SK-N-SH treated with all-trans-retinoic acid at 6 μM for 48 hours (cell line): ENCODE measurements at regions not wholly inside any gene's neighbourhood (a gene's known extent, or its start where the extent isn't known, plus 50 kb on each side); places are given as distances from the start of the nearest gene placed in this dataset.

ENCODE experiments used
- ATAC-seq: fragments of 200-7000 bp; cut with Tn5 transposase; 3 replicates; pipeline ENCODE4 v1.9.1; 2020; ENCODE audit warnings: mild to moderate bottlenecking, moderate library complexity
- ARNTL ChIP-seq: fragments of 450-650 bp; formaldehyde crosslinking; IDR thresholded peaks from 2 replicates; pipeline ENCODE4 v1.5.0; 2020; ENCODE audit warnings: low read depth, mild to moderate bottlenecking, moderate library complexity, borderline replicate concordance
- BACH2 ChIP-seq: fragments of 250-450 bp; sonication (Bioruptor Pico); IDR thresholded peaks from 2 replicates; pipeline ENCODE4 v1.9.0; 2021; ENCODE audit warnings: mild to moderate bottlenecking, borderline replicate concordance
- CREB5 ChIP-seq: fragments of 250-450 bp; sonication (Bioruptor Pico); IDR thresholded peaks from 2 replicates; pipeline ENCODE4 v1.5.1; 2020; ENCODE audit warnings: low read depth, mild to moderate bottlenecking, moderate library complexity
- CSDC2 ChIP-seq: fragments of 250-450 bp; sonication (Bioruptor Pico); IDR thresholded peaks from 2 replicates; pipeline ENCODE4 v1.5.0; 2020; ENCODE audit warnings: mild to moderate bottlenecking, moderate library complexity
- CSRNP3 ChIP-seq: fragments of 250-450 bp; sonication (Bioruptor Pico); IDR thresholded peaks from 2 replicates; pipeline ENCODE4 v1.5.1; 2021; ENCODE audit warnings: mild to moderate bottlenecking, moderate library complexity
- GLIS3 ChIP-seq: fragments of 250-450 bp; sonication (Bioruptor Pico); IDR thresholded peaks from 2 replicates; pipeline ENCODE4 v1.5.0; 2020; ENCODE audit warnings: mild to moderate bottlenecking, moderate library complexity
- ISL1 ChIP-seq: fragments of 250-450 bp; sonication (Bioruptor Pico); IDR thresholded peaks from 2 replicates; pipeline ENCODE4 v2.1.2; 2022; ENCODE audit warnings: mild to moderate bottlenecking, moderate library complexity
- OSR1 ChIP-seq: fragments of 250-450 bp; sonication (Bioruptor Pico); IDR thresholded peaks from 2 replicates; pipeline ENCODE4 v1.8.0; 2022; ENCODE audit warnings: moderate library complexity, mild to moderate bottlenecking, inconsistent platforms
- POU6F1 ChIP-seq: fragments of 250-450 bp; sonication (Bioruptor Pico); IDR thresholded peaks from 2 replicates; pipeline ENCODE4 v1.8.0; 2021; ENCODE audit warnings: low read depth, mild to moderate bottlenecking, moderate library complexity, borderline replicate concordance
- PPARA ChIP-seq: fragments of 250-450 bp; sonication (Bioruptor Pico); IDR thresholded peaks from 2 replicates; pipeline ENCODE4 v1.5.0; 2020; ENCODE audit warnings: mild to moderate bottlenecking, borderline replicate concordance
- RARB ChIP-seq: fragments of 250-450 bp; sonication (Bioruptor Pico); IDR thresholded peaks from 2 replicates; pipeline ENCODE4 v1.8.0; 2021; ENCODE audit warnings: mild to moderate bottlenecking, moderate library complexity
- SNAI2 ChIP-seq: fragments of 250-450 bp; sonication (Bioruptor Pico); IDR thresholded peaks from 2 replicates; pipeline ENCODE4 v1.5.0; 2020; ENCODE audit warnings: mild to moderate bottlenecking, moderate library complexity
- TCF4 ChIP-seq: fragments of 250-450 bp; sonication (Bioruptor Pico); IDR thresholded peaks from 2 replicates; pipeline ENCODE4 v1.8.0; 2021; ENCODE audit warnings: mild to moderate bottlenecking, moderate library complexity, borderline replicate concordance
- TOX ChIP-seq: fragments of 250-450 bp; sonication (Bioruptor Pico); IDR thresholded peaks from 2 replicates; pipeline ENCODE4 v1.8.0; 2021; ENCODE audit warnings: mild to moderate bottlenecking, moderate library complexity, borderline replicate concordance
- ZC3H10 ChIP-seq: fragments of 250-450 bp; sonication (Bioruptor Pico); IDR thresholded peaks from 2 replicates; pipeline ENCODE4 v1.5.1; 2021; ENCODE audit warnings: mild to moderate bottlenecking, moderate library complexity
- ZFP3 ChIP-seq: fragments of 250-450 bp; sonication (Bioruptor Pico); IDR thresholded peaks from 2 replicates; pipeline ENCODE4 v1.5.0; 2020; ENCODE audit warnings: mild to moderate bottlenecking, moderate library complexity
- ZFP30 ChIP-seq: fragments of 450-650 bp; formaldehyde crosslinking; IDR thresholded peaks from 2 replicates; pipeline ENCODE4 v1.5.0; 2022; ENCODE audit warnings: mild to moderate bottlenecking, moderate library complexity
- ZNF565 ChIP-seq: fragments of 450-650 bp; formaldehyde crosslinking; conservative IDR thresholded peaks from 2 replicates; pipeline ENCODE4 v1.5.0; 2020; ENCODE audit warnings: low read depth, mild to moderate bottlenecking, moderate library complexity
- ZNF70 ChIP-seq: fragments of 450-650 bp; formaldehyde crosslinking; IDR thresholded peaks from 2 replicates; pipeline ENCODE4 v1.5.0; 2020; ENCODE audit warnings: mild to moderate bottlenecking, moderate library complexity
- ZNF8 ChIP-seq: fragments of 450-650 bp; formaldehyde crosslinking; IDR thresholded peaks from 2 replicates; pipeline ENCODE4 v1.5.0; 2020; ENCODE audit warnings: mild to moderate bottlenecking, moderate library complexity
- TF ChIP-seq, protein P1 (sequence below): fragments of 250-450 bp; sonication (Bioruptor Pico); IDR thresholded peaks from 2 replicates; pipeline ENCODE4 v1.8.0; 2020; ENCODE audit warnings: mild to moderate bottlenecking, moderate library complexity, borderline replicate concordance

DNA sequence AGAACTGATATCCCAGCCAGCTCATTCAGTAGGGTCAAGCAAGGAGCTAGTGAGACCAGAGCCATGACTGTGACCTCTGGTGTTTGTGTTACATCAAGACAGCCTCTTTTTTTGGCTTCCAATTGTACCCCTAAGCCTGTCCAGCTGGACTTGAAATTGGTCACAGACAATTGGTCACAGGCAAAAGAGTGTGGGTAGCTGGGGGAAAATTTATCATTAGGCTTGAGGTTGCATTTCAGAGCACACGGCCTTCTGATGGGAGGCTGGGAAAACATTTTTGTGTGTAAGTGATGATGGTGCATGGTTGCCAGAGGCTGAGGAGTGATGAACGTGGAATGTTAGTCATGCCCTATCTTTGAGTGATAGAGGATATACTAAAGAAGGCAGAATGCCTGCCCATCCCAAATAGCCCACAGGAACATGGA, 285.1 kb upstream of the SLC14A2 start:
- TF ChIP-seq RARB (CRISPR knock-in tag) = no peak
- TF ChIP-seq ZNF8 (CRISPR knock-in tag) = no peak
- TF ChIP-seq ZFP30 (CRISPR knock-in tag) = no peak
- no peak for TF ChIP-seq ZFP3 (CRISPR knock-in tag)
- no peak for TF ChIP-seq ZC3H10 (CRISPR knock-in tag)
- no peak for TF ChIP-seq ARNTL
- ATAC-seq = no peak

- no peak for ATAC-seq
- TF ChIP-seq, protein P1, sequence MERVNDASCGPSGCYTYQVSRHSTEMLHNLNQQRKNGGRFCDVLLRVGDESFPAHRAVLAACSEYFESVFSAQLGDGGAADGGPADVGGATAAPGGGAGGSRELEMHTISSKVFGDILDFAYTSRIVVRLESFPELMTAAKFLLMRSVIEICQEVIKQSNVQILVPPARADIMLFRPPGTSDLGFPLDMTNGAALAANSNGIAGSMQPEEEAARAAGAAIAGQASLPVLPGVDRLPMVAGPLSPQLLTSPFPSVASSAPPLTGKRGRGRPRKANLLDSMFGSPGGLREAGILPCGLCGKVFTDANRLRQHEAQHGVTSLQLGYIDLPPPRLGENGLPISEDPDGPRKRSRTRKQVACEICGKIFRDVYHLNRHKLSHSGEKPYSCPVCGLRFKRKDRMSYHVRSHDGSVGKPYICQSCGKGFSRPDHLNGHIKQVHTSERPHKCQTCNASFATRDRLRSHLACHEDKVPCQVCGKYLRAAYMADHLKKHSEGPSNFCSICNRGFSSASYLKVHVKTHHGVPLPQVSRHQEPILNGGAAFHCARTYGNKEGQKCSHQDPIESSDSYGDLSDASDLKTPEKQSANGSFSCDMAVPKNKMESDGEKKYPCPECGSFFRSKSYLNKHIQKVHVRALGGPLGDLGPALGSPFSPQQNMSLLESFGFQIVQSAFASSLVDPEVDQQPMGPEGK (CRISPR knock-in tag) = no peak
- TF ChIP-seq ISL1 (CRISPR knock-in tag) = peak; percentile 19; the same call in 1 of the 2 replicates
- no peak for TF ChIP-seq TOX (CRISPR knock-in tag)
- no peak for TF ChIP-seq SNAI2 (CRISPR knock-in tag)
Measured at GRCh38 chr18:45332871-45333270, 282.4 kb upstream of the SLC14A2 start.

DNA sequence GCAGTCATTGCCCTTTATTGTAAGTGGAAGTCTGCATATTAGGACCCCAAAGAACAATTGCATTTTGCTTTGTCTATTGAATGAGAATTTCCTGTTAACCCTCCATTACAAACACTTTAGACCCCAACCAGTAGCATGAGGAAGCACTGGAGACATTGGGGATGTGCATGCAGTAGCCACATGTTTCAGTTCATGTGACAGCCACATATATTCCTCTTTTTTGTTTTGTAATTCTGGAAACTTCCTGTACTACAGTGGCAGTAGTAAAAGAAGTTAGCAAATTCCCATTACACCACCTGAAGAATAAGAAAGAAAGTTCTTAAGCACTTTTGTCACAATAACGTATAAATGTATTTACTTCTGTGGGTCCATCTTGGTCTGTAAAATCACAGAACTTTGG, 281.1 kb upstream of the SLC14A2 start:
- no peak for ATAC-seq
- TF ChIP-seq GLIS3 (no peak), ZFP30 (CRISPR knock-in tag) (no peak), BACH2 (CRISPR knock-in tag) (no peak), ZNF70 (no peak), ISL1 (CRISPR knock-in tag) (no peak), ZNF565 (CRISPR knock-in tag) (no peak), CSRNP3 (CRISPR knock-in tag) (no peak), ZFP3 (CRISPR knock-in tag) (no peak), CREB5 (CRISPR knock-in tag) (no peak), ZNF8 (CRISPR knock-in tag) (no peak), SNAI2 (CRISPR knock-in tag) (no peak), OSR1 (CRISPR knock-in tag) (no peak), POU6F1 (CRISPR knock-in tag) (no peak), RARB (CRISPR knock-in tag) (no peak), ARNTL (no peak), TCF4 (CRISPR knock-in tag) (no peak), TOX (CRISPR knock-in tag) (no peak), CSDC2 (no peak), PPARA (CRISPR knock-in tag) (no peak)
- TF ChIP-seq, protein P1 (CRISPR knock-in tag) = no peak
